A549 (cell line): ENCODE measurements at regions not wholly inside any gene's neighbourhood (a gene's known extent, or its start where the extent isn't known, plus 50 kb on each side); places are given as distances from the start of the nearest gene placed in this dataset.

Experiments used
- BHLHE40 ChIP-seq: IDR thresholded peaks from 2 replicates; pipeline ENCODE4 v1.6.1; 2012; ENCODE audit warnings: low read depth, low read length, inconsistent platforms
- FOSL2 ChIP-seq, 2 experiments: fragments of 450-650 bp in 1 of 2; fragments of >200 bp in 1 of 2; sonication (Bioruptor Twin) in 1 of 2; formaldehyde crosslinking; IDR thresholded peaks; 2 replicates each; pipeline versions ENCODE4 v1.5.0 to v1.6.1; 2016 to 2020; ENCODE audit warnings: mild to moderate bottlenecking in 1 of 2, moderate library complexity in 1 of 2
- PHF8 ChIP-seq: fragments of 200-600 bp; sonication (generic); IDR thresholded peaks from 2 replicates; pipeline ENCODE4 v1.6.1; 2016; ENCODE audit warnings: low read depth, mild to moderate bottlenecking, antibody characterized with exemption, moderate library complexity, borderline replicate concordance
- POLR2A ChIP-seq: IDR thresholded peaks from 2 replicates; pipeline ENCODE4 v1.6.1; 2012; ENCODE audit warnings: mild to moderate bottlenecking, low read length
- SMC3 ChIP-seq: fragments of >200 bp; sonication (Bioruptor Twin); formaldehyde crosslinking; IDR thresholded peaks from 3 replicates; pipeline ENCODE4 v1.6.1; 2018; ENCODE audit warnings: inconsistent platforms
- TF ChIP-seq, protein P1 (sequence below): fragments of >200 bp; sonication (Bioruptor Twin); formaldehyde crosslinking; IDR thresholded peaks from 3 replicates; pipeline ENCODE4 v1.5.1; 2016
- TF ChIP-seq, protein P2 (sequence below): fragments of 450-650 bp; IDR thresholded peaks from 2 replicates; pipeline ENCODE4 v1.6.1; 2014; ENCODE audit warnings: antibody characterized with exemption
- TF ChIP-seq, protein P3 (sequence below): fragments of >200 bp; sonication (Bioruptor Twin); formaldehyde crosslinking; IDR thresholded peaks from 3 replicates; pipeline ENCODE4 v1.6.1; 2016

DNA sequence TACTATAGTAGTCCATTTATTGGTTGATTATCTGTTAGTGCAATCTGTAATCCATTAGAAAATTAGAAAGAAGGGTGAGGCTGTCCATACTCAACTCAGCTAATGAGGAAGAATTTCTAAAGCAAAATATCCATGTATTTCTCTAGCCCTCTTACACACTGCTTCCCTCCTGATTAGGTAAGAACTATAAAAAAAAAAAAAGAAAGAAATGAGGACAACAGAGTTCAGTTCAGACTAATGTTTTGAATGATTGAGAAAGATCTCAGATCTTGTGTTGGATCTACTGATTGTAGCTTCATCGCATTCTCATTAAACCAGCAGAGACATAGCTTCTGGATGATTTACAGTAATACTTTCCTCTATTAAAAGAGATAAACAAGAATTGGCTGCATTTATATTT, 233.3 kb downstream of the KLF5 start:
- TF ChIP-seq, protein P1, sequence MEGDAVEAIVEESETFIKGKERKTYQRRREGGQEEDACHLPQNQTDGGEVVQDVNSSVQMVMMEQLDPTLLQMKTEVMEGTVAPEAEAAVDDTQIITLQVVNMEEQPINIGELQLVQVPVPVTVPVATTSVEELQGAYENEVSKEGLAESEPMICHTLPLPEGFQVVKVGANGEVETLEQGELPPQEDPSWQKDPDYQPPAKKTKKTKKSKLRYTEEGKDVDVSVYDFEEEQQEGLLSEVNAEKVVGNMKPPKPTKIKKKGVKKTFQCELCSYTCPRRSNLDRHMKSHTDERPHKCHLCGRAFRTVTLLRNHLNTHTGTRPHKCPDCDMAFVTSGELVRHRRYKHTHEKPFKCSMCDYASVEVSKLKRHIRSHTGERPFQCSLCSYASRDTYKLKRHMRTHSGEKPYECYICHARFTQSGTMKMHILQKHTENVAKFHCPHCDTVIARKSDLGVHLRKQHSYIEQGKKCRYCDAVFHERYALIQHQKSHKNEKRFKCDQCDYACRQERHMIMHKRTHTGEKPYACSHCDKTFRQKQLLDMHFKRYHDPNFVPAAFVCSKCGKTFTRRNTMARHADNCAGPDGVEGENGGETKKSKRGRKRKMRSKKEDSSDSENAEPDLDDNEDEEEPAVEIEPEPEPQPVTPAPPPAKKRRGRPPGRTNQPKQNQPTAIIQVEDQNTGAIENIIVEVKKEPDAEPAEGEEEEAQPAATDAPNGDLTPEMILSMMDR, result no peak
- TF ChIP-seq POLR2A (no peak), BHLHE40 (no peak), FOSL2 (IDR thresholded peaks at IDR 0.05) (no peak), FOSL2 (CRISPR knock-in tag; IDR thresholded peaks at IDR 0.05) (no peak), PHF8 (no peak), SMC3 (no peak)
- TF ChIP-seq, protein P2, sequence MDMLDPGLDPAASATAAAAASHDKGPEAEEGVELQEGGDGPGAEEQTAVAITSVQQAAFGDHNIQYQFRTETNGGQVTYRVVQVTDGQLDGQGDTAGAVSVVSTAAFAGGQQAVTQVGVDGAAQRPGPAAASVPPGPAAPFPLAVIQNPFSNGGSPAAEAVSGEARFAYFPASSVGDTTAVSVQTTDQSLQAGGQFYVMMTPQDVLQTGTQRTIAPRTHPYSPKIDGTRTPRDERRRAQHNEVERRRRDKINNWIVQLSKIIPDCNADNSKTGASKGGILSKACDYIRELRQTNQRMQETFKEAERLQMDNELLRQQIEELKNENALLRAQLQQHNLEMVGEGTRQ, result no peak
- TF ChIP-seq, protein P3, sequence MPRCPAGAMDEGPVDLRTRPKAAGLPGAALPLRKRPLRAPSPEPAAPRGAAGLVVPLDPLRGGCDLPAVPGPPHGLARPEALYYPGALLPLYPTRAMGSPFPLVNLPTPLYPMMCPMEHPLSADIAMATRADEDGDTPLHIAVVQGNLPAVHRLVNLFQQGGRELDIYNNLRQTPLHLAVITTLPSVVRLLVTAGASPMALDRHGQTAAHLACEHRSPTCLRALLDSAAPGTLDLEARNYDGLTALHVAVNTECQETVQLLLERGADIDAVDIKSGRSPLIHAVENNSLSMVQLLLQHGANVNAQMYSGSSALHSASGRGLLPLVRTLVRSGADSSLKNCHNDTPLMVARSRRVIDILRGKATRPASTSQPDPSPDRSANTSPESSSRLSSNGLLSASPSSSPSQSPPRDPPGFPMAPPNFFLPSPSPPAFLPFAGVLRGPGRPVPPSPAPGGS, result no peak
